ENCODE measurements at regions not wholly inside any gene's neighbourhood (a gene's known extent, or its start where the extent isn't known, plus 50 kb on each side); places are given as distances from the start of the nearest gene placed in this dataset.

GRCh38 chr20:53693262-53693871 lies 99.7 kb upstream of the ZNF217 start:
- in situ Hi-C loops (cut with MboI; ENCODE audit: low pct_unique_long_range_greater_than_20kb, low sequenced_read_pairs, unreplicated experiment), result no loop called here
- TF ChIP-seq, protein P1, sequence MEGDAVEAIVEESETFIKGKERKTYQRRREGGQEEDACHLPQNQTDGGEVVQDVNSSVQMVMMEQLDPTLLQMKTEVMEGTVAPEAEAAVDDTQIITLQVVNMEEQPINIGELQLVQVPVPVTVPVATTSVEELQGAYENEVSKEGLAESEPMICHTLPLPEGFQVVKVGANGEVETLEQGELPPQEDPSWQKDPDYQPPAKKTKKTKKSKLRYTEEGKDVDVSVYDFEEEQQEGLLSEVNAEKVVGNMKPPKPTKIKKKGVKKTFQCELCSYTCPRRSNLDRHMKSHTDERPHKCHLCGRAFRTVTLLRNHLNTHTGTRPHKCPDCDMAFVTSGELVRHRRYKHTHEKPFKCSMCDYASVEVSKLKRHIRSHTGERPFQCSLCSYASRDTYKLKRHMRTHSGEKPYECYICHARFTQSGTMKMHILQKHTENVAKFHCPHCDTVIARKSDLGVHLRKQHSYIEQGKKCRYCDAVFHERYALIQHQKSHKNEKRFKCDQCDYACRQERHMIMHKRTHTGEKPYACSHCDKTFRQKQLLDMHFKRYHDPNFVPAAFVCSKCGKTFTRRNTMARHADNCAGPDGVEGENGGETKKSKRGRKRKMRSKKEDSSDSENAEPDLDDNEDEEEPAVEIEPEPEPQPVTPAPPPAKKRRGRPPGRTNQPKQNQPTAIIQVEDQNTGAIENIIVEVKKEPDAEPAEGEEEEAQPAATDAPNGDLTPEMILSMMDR (IDR thresholded peaks at IDR 0.05; ENCODE audit: extremely low read depth, insufficient read depth, missing control alignments), result no peak

DNA sequence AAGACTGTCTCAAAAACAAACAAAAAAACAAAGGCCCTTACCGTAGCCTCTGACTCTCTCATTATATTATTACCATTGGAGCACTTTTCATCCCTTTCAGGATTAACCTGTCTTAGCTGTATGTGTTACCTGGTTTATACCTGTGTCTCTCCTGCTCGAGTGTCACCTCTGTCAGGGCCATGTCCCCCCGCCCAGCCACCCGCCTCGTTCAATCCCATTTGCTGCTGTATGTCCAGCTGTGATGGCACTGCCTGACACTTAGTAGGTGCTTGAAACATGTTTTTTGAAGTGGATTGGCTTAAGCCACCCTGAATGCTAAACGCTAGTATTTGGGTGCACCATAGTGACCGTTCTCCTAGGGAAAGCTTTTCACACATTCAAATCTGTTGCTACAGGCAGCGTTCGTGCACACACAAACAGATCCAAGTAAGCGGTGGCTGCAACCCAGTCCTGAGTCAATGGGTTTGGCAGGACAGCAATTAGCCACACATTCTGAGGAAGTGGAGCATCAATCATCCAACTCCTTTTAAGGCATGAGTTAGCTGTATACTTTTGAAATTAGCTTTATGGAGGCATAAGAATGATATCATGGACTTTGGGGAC lies 98.9 kb upstream of the ZNF217 start:
- in situ Hi-C loops (cut with MboI; ENCODE audit: low pct_unique_long_range_greater_than_20kb, low sequenced_read_pairs, unreplicated experiment), result no loop called here

More at GRCh38 chr20:53693262-53693871, 99.7 kb upstream of the ZNF217 start:
- no peak for DNase-seq (ENCODE audit: low spot score)

GRCh38 chr20:53691811-53692192 lies 98.2 kb upstream of the ZNF217 start:
- TF ChIP-seq, protein P1 (IDR thresholded peaks at IDR 0.05; ENCODE audit: extremely low read depth, insufficient read depth, missing control alignments), result no peak
- in situ Hi-C loops (cut with MboI; ENCODE audit: low pct_unique_long_range_greater_than_20kb, low sequenced_read_pairs, unreplicated experiment), result no loop called here
- DNase-seq (ENCODE audit: low spot score), result no peak

More for the DNA sequence above, 98.9 kb upstream of the ZNF217 start:
- TF ChIP-seq, protein P1 (IDR thresholded peaks at IDR 0.05; ENCODE audit: extremely low read depth, insufficient read depth, missing control alignments), result no peak
- DNase-seq (ENCODE audit: low spot score), result no peak

DNA sequence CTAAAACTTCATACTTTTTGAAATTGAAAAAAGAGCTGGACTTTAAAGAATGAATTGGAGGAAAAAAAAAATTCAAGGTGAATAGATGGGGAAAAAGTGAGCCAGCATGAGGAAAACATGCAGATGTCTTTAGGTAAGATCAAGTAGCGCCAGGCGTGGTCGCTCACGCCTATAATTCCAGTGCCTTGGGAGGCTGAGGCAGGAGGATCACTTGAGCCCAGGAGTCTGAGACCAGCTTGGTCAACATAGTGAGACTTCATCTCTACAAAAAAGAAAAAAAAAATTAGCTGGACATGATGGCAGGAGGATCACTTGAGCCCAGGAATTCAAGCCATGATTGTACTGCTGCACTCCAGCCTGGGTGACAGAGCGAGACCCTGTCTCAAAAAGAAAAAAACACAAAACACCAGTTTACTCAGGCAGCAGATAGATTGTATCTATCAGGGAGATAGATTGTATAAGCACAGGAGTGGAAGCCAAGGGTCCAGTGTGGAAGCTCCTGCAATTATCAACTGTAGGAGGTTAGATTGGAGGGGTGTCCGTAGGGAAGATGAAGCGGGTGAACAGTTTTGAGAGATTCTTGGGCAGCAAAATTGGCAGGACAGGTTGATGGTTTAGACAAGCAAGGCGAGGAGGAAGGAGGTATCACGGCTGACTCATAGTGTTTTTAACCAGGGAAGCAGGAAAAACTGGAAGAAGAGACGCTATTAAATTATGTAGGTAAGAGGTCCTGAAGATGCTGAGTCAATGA lies 97.6 kb upstream of the ZNF217 start:
- no peak for DNase-seq (ENCODE audit: low spot score)

DNA sequence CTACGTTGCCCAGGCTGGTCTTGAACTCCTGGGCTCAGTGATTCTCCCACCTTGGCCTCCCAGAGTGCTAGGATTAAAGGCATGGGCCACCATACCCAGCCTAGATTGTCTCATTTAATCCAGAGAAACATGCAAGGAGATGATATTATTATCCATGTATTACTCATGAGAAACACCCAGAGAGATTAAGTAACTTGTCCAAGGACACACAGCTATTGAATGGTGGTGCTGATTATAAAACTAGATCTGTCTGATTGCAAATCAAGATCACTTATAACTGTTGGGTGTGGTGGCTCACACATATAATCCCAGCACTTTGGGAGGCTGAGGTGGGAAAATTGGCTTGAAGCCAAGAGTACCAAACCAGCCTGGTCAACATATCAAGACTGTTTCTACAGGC lies 94.4 kb upstream of the ZNF217 start:
- no peak for DNase-seq (ENCODE audit: low spot score)
- in situ Hi-C loops (cut with MboI; ENCODE audit: low pct_unique_long_range_greater_than_20kb, low sequenced_read_pairs, unreplicated experiment), result no loop called here
- TF ChIP-seq, protein P1 (IDR thresholded peaks at IDR 0.05; ENCODE audit: extremely low read depth, insufficient read depth, missing control alignments), result no peak

More for the DNA sequence above, 97.6 kb upstream of the ZNF217 start:
- in situ Hi-C loops (cut with MboI; ENCODE audit: low pct_unique_long_range_greater_than_20kb, low sequenced_read_pairs, unreplicated experiment), result no loop called here
- TF ChIP-seq, protein P1 (IDR thresholded peaks at IDR 0.05; ENCODE audit: extremely low read depth, insufficient read depth, missing control alignments), result no peak

DNA sequence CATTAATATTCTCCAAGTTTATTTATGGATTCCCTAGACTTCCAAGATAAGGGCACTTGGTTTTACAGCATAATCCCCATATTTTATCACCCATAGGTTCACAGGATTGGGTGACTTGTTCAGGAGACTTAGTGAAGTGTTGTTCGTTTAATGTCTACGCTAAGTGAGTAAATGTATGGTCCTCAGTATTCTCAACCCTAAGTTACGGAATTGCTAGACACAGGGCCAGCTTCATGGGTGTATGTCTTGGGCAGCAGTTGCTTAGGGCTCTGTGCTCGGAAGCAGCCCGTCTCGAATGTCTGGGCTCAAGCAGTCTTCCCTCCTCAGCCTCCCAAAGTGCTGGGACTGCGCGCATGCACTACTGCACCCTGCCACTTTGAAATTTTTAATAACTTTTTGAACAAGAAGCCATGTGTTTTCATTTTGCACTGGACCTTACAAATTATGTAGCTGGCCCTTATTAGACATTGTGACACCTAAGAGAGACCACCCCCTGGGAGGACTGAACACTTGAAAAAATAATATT lies 91.5 kb upstream of the ZNF217 start:
- TF ChIP-seq, protein P1 (IDR thresholded peaks at IDR 0.05; ENCODE audit: extremely low read depth, insufficient read depth, missing control alignments), result no peak
- DNase-seq (ENCODE audit: low spot score), result no peak
- in situ Hi-C loops (cut with MboI; ENCODE audit: low pct_unique_long_range_greater_than_20kb, low sequenced_read_pairs, unreplicated experiment), result no loop called here
